ENCODE measurements at regions not wholly inside any gene's neighbourhood (a gene's known extent, or its start where the extent isn't known, plus 50 kb on each side); places are given as distances from the start of the nearest gene placed in this dataset.

GRCh38 chr16:14346278-14347142, 275.4 kb downstream of the MRTFB start:
- no peak for DNase-seq (ENCODE audit: low read depth in 1 of 2, low spot score in 1 of 2)
- TF ChIP-seq REST (IDR thresholded peaks at IDR 0.05; ENCODE audit: insufficient replicate concordance, low read depth) (no peak), SPI1 (IDR thresholded peaks at IDR 0.05; ENCODE audit: borderline replicate concordance, low read depth) (no peak)
- Histone ChIP-seq H3K27ac (replicated peaks) (no peak overlapping the region), H3K4me3 (replicated peaks; ENCODE audit: insufficient read depth, low read length) (no peak overlapping the region), H3K27me3 (ENCODE audit: insufficient read depth, poor library complexity, severe bottlenecking) (no peaks in the 10 kb centered on the region)

GRCh38 chr16:14345512-14346115, 274.5 kb downstream of the MRTFB start:
- Histone ChIP-seq H3K27ac (replicated peaks) (no peak overlapping the region), H3K4me3 (replicated peaks; ENCODE audit: insufficient read depth, low read length) (no peak overlapping the region)
- TF ChIP-seq SPI1 (IDR thresholded peaks at IDR 0.05; ENCODE audit: borderline replicate concordance, low read depth): no peak
- no peak for TF ChIP-seq POLR2AphosphoS5 (IDR thresholded peaks at IDR 0.05; ENCODE audit: low read depth)
- no peak for TF ChIP-seq GABPA (IDR thresholded peaks at IDR 0.05; ENCODE audit: low read depth)
- TF ChIP-seq CTCF (IDR thresholded peaks at IDR 0.05; ENCODE audit: insufficient read depth, low read length): no peak
- TF ChIP-seq REST (IDR thresholded peaks at IDR 0.05; ENCODE audit: insufficient replicate concordance, low read depth): no peak

GRCh38 chr16:14344945-14345344, 273.8 kb downstream of the MRTFB start:
- no peak for TF ChIP-seq POLR2AphosphoS5 (IDR thresholded peaks at IDR 0.05; ENCODE audit: low read depth)
- TF ChIP-seq CTCF (IDR thresholded peaks at IDR 0.05; ENCODE audit: insufficient read depth, low read length): no peak
- no peak for TF ChIP-seq REST (IDR thresholded peaks at IDR 0.05; ENCODE audit: insufficient replicate concordance, low read depth)
- no peak for TF ChIP-seq SPI1 (IDR thresholded peaks at IDR 0.05; ENCODE audit: borderline replicate concordance, low read depth)
- TF ChIP-seq GABPA (IDR thresholded peaks at IDR 0.05; ENCODE audit: low read depth): no peak
- Histone ChIP-seq H3K4me3 (replicated peaks; ENCODE audit: insufficient read depth, low read length) (no peak overlapping the region), H3K27me3 (ENCODE audit: insufficient read depth, poor library complexity, severe bottlenecking) (no peaks in the 10 kb centered on the region), H3K27ac (replicated peaks) (no peak overlapping the region)
- no peak for DNase-seq (ENCODE audit: low read depth in 1 of 2, low spot score in 1 of 2)

More at GRCh38 chr16:14345512-14346115, 274.5 kb downstream of the MRTFB start:
- DNase-seq (ENCODE audit: low read depth in 1 of 2, low spot score in 1 of 2): no peak
- H3K27me3 ChIP-seq (ENCODE audit: insufficient read depth, poor library complexity, severe bottlenecking): no peaks in the 10 kb centered on the region
